HepG2 (cell line): ENCODE measurements at regions not wholly inside any gene's neighbourhood (a gene's known extent, or its start where the extent isn't known, plus 50 kb on each side); places are given as distances from the start of the nearest gene placed in this dataset.

ENCODE experiments used
- ATAC-seq: fragments of 200-7000 bp; cut with Tn5 transposase; 3 replicates; pipeline ENCODE4 v1.9.1; 2020; ENCODE audit warnings: mild to moderate bottlenecking, moderate library complexity
- BruUV-seq: library from RNA; stranded (reverse); fragments of 400-500 nt; replicated peaks from 2 replicates; lab custom pipeline; 2021; lab: Mats Ljungman, UMichigan
- CTCF ChIA-PET: fragments of 300-600 bp; formaldehyde crosslinking; extraction: SDS; loops from one replicate; lab custom pipeline; 2021; ENCODE audit warnings: low total read pairs, inconsistent platforms, low intra/inter-chr PET ratio; lab: Yijun Ruan, JAX
- POLR2A ChIA-PET: fragments of 350-600 bp; sonication (Branson Sonifier 250); formaldehyde crosslinking; loops from one replicate; lab custom pipeline; 2020; ENCODE audit warnings: antibody characterized with exemption, inconsistent platforms; lab: Yijun Ruan, JAX
- DNase-seq: peaks from one replicate; pipeline ENCODE4 v3.0.0-alpha.2; 2015; ENCODE audit warnings: low spot score
- FAIRE-seq: peaks from 3 replicates; lab custom pipeline; 2011; peaks lifted over from hg19 to GRCh38; lab: Jason Lieb, UNC
- H2AFZ ChIP-seq: one replicate; pipeline ENCODE4 v1.6.1; 2011; ENCODE audit warnings: low read length, inconsistent platforms
- H3K27ac ChIP-seq: fragments of 300-600 bp; 3 replicates; pipeline ENCODE4 v1.8.0; 2011; ENCODE audit warnings: mixed run types, mild to moderate bottlenecking, mixed read lengths, low read length, inconsistent platforms; ENCODE audit not compliant: insufficient read depth; ENCODE audit errors: extremely low read length
- H3K27me3 ChIP-seq, 2 experiments: fragments of 200-600 bp in 1 of 2; 2 replicates in 1 of 2; 3 replicates in 1 of 2; pipeline versions ENCODE4 v1.6.0 to v1.8.0; 2011; ENCODE audit warnings: low read length in 2 of 2, mild to moderate bottlenecking in 2 of 2, moderate library complexity in 2 of 2, inconsistent platforms in 1 of 2; ENCODE audit not compliant: insufficient read depth in 2 of 2, control insufficient read depth in 1 of 2
- H3K36me3 ChIP-seq, 2 experiments: fragments of 200-600 bp in 1 of 2; replicated peaks in 1 of 2; 2 replicates in 1 of 2; 3 replicates in 1 of 2; pipeline versions ENCODE4 v1.5.1 to v1.8.0; 2011; ENCODE audit warnings: low read length in 2 of 2, inconsistent platforms in 1 of 2; ENCODE audit not compliant: insufficient read depth in 2 of 2, control insufficient read depth in 1 of 2
- H3K4me1 ChIP-seq: 2 replicates; pipeline ENCODE4 v1.5.1; 2012; ENCODE audit warnings: low read length, inconsistent platforms; ENCODE audit not compliant: insufficient read depth
- H3K4me2 ChIP-seq: 2 replicates; pipeline ENCODE4 v1.6.0; 2011; ENCODE audit warnings: low read depth, low read length, inconsistent platforms
- H3K4me3 ChIP-seq, 3 experiments: fragments of 200-600 bp in 1 of 3; sonication (generic), shearing (Covaris generic) in 1 of 3; replicated peaks in 1 of 3; 2 replicates each; pipeline ENCODE4 v1.5.1; 2011 to 2016; ENCODE audit warnings: low read length in 3 of 3, inconsistent platforms in 2 of 3, low read depth in 2 of 3, mild to moderate bottlenecking in 2 of 3, control low read depth in 1 of 3, mixed read lengths in 1 of 3; ENCODE audit not compliant: insufficient read depth in 1 of 3
- H3K79me2 ChIP-seq: one replicate; pipeline ENCODE4 v1.6.1; 2011; ENCODE audit warnings: low read length, inconsistent platforms; ENCODE audit not compliant: insufficient read depth
- H3K9ac ChIP-seq: 2 replicates; pipeline ENCODE4 v1.6.0; 2011; ENCODE audit warnings: mild to moderate bottlenecking, low read depth, low read length, inconsistent platforms; ENCODE audit not compliant: insufficient read depth
- H3K9me3 ChIP-seq: 2 replicates; pipeline ENCODE4 v1.5.1; 2012; ENCODE audit warnings: mild to moderate bottlenecking, low read length
- H4K20me1 ChIP-seq: 2 replicates; pipeline ENCODE4 v1.6.0; 2011; ENCODE audit warnings: inconsistent platforms, mild to moderate bottlenecking, low read length, moderate library complexity; ENCODE audit not compliant: insufficient read depth
- FOXK2 ChIP-seq: fragments of 450-650 bp; IDR thresholded peaks from 2 replicates; pipeline ENCODE4 v1.6.1; 2016
- GTF3A ChIP-seq: sonication (generic); formaldehyde crosslinking; conservative IDR thresholded peaks from 2 replicates; pipeline ENCODE4 v1.4.0; 2020; ENCODE audit warnings: mild to moderate bottlenecking, missing genetic modification reagents
- NFE2L2 ChIP-seq: fragments of 150-350 bp; IDR thresholded peaks from 2 replicates; pipeline ENCODE4 v1.6.1; 2014; ENCODE audit warnings: low read length
- RBM22 ChIP-seq: fragments of 200-400 bp; formaldehyde crosslinking; optimal IDR thresholded peaks from 2 replicates; pipeline ENCODE3; 2017; ENCODE audit warnings: mild to moderate bottlenecking, low read length, moderate library complexity
- REXO4 ChIP-seq: sonication (generic); formaldehyde crosslinking; IDR thresholded peaks from 2 replicates; pipeline ENCODE4 v1.8.0; 2022; ENCODE audit warnings: missing genetic modification reagents, mild to moderate bottlenecking, borderline replicate concordance
- ZFP1 ChIP-seq: IDR thresholded peaks from 2 replicates; pipeline ENCODE4 v1.6.1; 2016
- ZNF335 ChIP-seq: sonication (generic); formaldehyde crosslinking; IDR thresholded peaks from 2 replicates; pipeline ENCODE4 v1.4.0; 2020; ENCODE audit warnings: missing genetic modification reagents
- ZNF773 ChIP-seq: sonication (generic); formaldehyde crosslinking; IDR thresholded peaks from 2 replicates; pipeline ENCODE4 v1.4.0; 2020; ENCODE audit warnings: missing genetic modification reagents, borderline replicate concordance
- ZSCAN12 ChIP-seq: sonication (generic); formaldehyde crosslinking; IDR thresholded peaks from 2 replicates; pipeline ENCODE4 v1.9.0; 2021; ENCODE audit warnings: mild to moderate bottlenecking, missing genetic modification reagents
- WGBS: methylation state at CpG from one replicate; pipeline ENCODE4 v1.1.6; 2017; ENCODE audit warnings: low lambda C conversion rate; 5-methylcytosine and 5-hydroxymethylcytosine counted together
- in situ Hi-C: cut with HindIII; loops from 2 replicates; pipeline ENCODE4 v1.10.0; 2017; ENCODE audit warnings: low pct_unique_long_range_greater_than_20kb; ENCODE audit not compliant: extremely low pct_ligation_motif_present
- intact Hi-C: fragments of 100-400 bp; cut with micrococcal nuclease; formaldehyde crosslinking; loops from one replicate; pipeline ENCODE4 v1.10.0; 2022; ENCODE audit not compliant: unreplicated experiment
- TF ChIP-seq, protein P1 (sequence below): IDR thresholded peaks from 2 replicates; pipeline ENCODE4 v1.6.1; 2016; ENCODE audit warnings: mild to moderate bottlenecking
- TF ChIP-seq, protein P2 (sequence below): sonication (generic); formaldehyde crosslinking; IDR thresholded peaks from 2 replicates; pipeline ENCODE4 v1.8.1; 2023; ENCODE audit warnings: mild to moderate bottlenecking, missing genetic modification reagents
- TF ChIP-seq, protein P3 (sequence below): sonication (generic); formaldehyde crosslinking; IDR thresholded peaks from 2 replicates; pipeline ENCODE4 v1.4.0; 2020; ENCODE audit warnings: missing genetic modification reagents, borderline replicate concordance
- TF ChIP-seq, protein P4 (sequence below): sonication (generic); formaldehyde crosslinking; IDR thresholded peaks from 2 replicates; pipeline ENCODE4 v1.4.0; 2020; ENCODE audit warnings: missing genetic modification reagents

DNA sequence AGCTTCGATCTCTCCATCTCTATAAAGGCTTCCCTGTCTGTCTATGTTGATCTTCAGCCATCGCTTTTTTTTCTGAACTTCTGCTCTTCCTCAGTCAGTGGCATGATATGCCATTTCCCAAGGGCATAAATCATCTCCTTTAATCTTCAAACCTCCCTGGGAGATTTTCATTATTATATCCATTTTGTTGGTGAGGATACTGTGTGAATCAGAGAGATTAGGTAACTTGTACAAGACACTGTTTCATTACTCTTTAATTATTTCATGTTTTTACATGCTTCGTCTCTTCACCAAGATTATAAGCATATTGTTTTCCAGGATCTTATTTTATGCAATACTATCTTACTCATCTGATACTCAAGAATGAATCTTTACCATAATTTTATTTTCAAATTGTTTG is 124.8 kb upstream of the ATP11B start:
- BruUV-seq = no TSS peak
- Histone ChIP-seq H3K4me1 (no peaks in the 10 kb centered on the region), H3K27ac (no peak overlapping the region), H3K27me3 (peaks cover 0 to 3% of the 10 kb centered on the region in 2 experiments; a peak in 1 of 5 replicates), H2AFZ (no peak overlapping the region), H3K36me3 (no peaks in the 10 kb centered on the region), H4K20me1 (no peaks in the 10 kb centered on the region), H3K79me2 (no peaks in the 10 kb centered on the region), H3K9me3 (no peaks in the 10 kb centered on the region), H3K4me2 (no peak overlapping the region), H3K9ac (no peak overlapping the region), H3K4me3 (no peak overlapping the region)
- no peak for TF ChIP-seq ZNF335 (CRISPR knock-in tag)
- no peak for TF ChIP-seq REXO4 (CRISPR knock-in tag)
- TF ChIP-seq, protein P1, sequence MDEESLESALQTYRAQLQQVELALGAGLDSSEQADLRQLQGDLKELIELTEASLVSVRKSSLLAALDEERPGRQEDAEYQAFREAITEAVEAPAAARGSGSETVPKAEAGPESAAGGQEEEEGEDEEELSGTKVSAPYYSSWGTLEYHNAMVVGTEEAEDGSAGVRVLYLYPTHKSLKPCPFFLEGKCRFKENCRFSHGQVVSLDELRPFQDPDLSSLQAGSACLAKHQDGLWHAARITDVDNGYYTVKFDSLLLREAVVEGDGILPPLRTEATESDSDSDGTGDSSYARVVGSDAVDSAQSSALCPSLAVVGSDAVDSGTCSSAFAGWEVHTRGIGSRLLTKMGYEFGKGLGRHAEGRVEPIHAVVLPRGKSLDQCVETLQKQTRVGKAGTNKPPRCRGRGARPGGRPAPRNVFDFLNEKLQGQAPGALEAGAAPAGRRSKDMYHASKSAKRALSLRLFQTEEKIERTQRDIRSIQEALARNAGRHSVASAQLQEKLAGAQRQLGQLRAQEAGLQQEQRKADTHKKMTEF = no peak
- TF ChIP-seq ZNF773 (CRISPR knock-in tag) = no peak
- no peak for TF ChIP-seq FOXK2
- no peak for TF ChIP-seq ZSCAN12 (CRISPR knock-in tag)
- TF ChIP-seq GTF3A = no peak
- TF ChIP-seq, protein P2, sequence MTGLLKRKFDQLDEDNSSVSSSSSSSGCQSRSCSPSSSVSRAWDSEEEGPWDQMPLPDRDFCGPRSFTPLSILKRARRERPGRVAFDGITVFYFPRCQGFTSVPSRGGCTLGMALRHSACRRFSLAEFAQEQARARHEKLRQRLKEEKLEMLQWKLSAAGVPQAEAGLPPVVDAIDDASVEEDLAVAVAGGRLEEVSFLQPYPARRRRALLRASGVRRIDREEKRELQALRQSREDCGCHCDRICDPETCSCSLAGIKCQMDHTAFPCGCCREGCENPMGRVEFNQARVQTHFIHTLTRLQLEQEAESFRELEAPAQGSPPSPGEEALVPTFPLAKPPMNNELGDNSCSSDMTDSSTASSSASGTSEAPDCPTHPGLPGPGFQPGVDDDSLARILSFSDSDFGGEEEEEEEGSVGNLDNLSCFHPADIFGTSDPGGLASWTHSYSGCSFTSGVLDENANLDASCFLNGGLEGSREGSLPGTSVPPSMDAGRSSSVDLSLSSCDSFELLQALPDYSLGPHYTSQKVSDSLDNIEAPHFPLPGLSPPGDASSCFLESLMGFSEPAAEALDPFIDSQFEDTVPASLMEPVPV (CRISPR knock-in tag) = no peak
- TF ChIP-seq, protein P3, sequence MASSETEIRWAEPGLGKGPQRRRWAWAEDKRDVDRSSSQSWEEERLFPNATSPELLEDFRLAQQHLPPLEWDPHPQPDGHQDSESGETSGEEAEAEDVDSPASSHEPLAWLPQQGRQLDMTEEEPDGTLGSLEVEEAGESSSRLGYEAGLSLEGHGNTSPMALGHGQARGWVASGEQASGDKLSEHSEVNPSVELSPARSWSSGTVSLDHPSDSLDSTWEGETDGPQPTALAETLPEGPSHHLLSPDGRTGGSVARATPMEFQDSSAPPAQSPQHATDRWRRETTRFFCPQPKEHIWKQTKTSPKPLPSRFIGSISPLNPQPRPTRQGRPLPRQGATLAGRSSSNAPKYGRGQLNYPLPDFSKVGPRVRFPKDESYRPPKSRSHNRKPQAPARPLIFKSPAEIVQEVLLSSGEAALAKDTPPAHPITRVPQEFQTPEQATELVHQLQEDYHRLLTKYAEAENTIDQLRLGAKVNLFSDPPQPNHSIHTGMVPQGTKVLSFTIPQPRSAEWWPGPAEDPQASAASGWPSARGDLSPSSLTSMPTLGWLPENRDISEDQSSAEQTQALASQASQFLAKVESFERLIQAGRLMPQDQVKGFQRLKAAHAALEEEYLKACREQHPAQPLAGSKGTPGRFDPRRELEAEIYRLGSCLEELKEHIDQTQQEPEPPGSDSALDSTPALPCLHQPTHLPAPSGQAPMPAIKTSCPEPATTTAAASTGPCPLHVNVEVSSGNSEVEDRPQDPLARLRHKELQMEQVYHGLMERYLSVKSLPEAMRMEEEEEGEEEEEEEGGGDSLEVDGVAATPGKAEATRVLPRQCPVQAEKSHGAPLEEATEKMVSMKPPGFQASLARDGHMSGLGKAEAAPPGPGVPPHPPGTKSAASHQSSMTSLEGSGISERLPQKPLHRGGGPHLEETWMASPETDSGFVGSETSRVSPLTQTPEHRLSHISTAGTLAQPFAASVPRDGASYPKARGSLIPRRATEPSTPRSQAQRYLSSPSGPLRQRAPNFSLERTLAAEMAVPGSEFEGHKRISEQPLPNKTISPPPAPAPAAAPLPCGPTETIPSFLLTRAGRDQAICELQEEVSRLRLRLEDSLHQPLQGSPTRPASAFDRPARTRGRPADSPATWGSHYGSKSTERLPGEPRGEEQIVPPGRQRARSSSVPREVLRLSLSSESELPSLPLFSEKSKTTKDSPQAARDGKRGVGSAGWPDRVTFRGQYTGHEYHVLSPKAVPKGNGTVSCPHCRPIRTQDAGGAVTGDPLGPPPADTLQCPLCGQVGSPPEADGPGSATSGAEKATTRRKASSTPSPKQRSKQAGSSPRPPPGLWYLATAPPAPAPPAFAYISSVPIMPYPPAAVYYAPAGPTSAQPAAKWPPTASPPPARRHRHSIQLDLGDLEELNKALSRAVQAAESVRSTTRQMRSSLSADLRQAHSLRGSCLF (CRISPR knock-in tag) = no peak
- TF ChIP-seq RBM22 = no peak
- TF ChIP-seq, protein P4, sequence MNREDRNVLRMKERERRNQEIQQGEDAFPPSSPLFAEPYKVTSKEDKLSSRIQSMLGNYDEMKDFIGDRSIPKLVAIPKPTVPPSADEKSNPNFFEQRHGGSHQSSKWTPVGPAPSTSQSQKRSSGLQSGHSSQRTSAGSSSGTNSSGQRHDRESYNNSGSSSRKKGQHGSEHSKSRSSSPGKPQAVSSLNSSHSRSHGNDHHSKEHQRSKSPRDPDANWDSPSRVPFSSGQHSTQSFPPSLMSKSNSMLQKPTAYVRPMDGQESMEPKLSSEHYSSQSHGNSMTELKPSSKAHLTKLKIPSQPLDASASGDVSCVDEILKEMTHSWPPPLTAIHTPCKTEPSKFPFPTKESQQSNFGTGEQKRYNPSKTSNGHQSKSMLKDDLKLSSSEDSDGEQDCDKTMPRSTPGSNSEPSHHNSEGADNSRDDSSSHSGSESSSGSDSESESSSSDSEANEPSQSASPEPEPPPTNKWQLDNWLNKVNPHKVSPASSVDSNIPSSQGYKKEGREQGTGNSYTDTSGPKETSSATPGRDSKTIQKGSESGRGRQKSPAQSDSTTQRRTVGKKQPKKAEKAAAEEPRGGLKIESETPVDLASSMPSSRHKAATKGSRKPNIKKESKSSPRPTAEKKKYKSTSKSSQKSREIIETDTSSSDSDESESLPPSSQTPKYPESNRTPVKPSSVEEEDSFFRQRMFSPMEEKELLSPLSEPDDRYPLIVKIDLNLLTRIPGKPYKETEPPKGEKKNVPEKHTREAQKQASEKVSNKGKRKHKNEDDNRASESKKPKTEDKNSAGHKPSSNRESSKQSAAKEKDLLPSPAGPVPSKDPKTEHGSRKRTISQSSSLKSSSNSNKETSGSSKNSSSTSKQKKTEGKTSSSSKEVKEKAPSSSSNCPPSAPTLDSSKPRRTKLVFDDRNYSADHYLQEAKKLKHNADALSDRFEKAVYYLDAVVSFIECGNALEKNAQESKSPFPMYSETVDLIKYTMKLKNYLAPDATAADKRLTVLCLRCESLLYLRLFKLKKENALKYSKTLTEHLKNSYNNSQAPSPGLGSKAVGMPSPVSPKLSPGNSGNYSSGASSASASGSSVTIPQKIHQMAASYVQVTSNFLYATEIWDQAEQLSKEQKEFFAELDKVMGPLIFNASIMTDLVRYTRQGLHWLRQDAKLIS (CRISPR knock-in tag) = no peak
- TF ChIP-seq ZFP1 (CRISPR knock-in tag) = no peak
- TF ChIP-seq NFE2L2 = no peak
- DNase-seq = no peak
- CTCF ChIA-PET = no interaction called here
- in situ Hi-C loops = no loop called here
- intact Hi-C loops = no loop called here
- no peak for ATAC-seq
- WGBS = 5% methylated on average over 3 of the region's 3 CpGs
- no peak for FAIRE-seq
- POLR2A ChIA-PET = no interaction called here
